WERI-Rb-1 (cell line): ENCODE measurements at regions not wholly inside any gene's neighbourhood (a gene's known extent, or its start where the extent isn't known, plus 50 kb on each side); places are given as distances from the start of the nearest gene placed in this dataset.

ENCODE experiments used
- DNase-seq: peaks from one replicate; pipeline ENCODE4 v3.0.0-alpha.2; 2020
- H3K27ac ChIP-seq: fragments of 250-450 bp; sonication (Bioruptor Pico); 2 replicates; pipeline ENCODE4 v1.5.1; 2020; ENCODE audit warnings: mild to moderate bottlenecking, moderate library complexity
- H3K27me3 ChIP-seq: fragments of 250-450 bp; sonication (Bioruptor Pico); 2 replicates; pipeline ENCODE4 v1.5.1; 2021; ENCODE audit warnings: mild to moderate bottlenecking, low read depth, moderate library complexity; ENCODE audit not compliant: insufficient read depth, severe bottlenecking
- H3K36me3 ChIP-seq: fragments of 250-450 bp; sonication (Bioruptor Pico); 2 replicates; pipeline ENCODE4 v1.5.1; 2020; ENCODE audit warnings: mild to moderate bottlenecking, moderate library complexity
- H3K4me3 ChIP-seq: 2 replicates; pipeline ENCODE4 v1.5.1; 2011; ENCODE audit warnings: low read depth, mild to moderate bottlenecking, control low read depth, low read length
- H3K9me3 ChIP-seq: fragments of 250-450 bp; sonication (Bioruptor Pico); 2 replicates; pipeline ENCODE4 v1.5.1; 2021; ENCODE audit warnings: mild to moderate bottlenecking, moderate library complexity; ENCODE audit not compliant: severe bottlenecking
- CTCF ChIP-seq: IDR thresholded peaks from 2 replicates; pipeline ENCODE4 v1.5.1; 2011; ENCODE audit warnings: low read depth, mild to moderate bottlenecking, control low read depth, inconsistent platforms, low read length

- DNase-seq: no peak
- TF ChIP-seq CTCF: no peak
- Histone ChIP-seq H3K36me3 (no peaks in the 10 kb centered on the region), H3K9me3 (no peaks in the 10 kb centered on the region), H3K27ac (no peak overlapping the region), H3K4me3 (no peak overlapping the region), H3K27me3 (peaks cover 7% of the 10 kb centered on the region)
Observed at GRCh38 chr12:34097213-34097612, 74.9 kb downstream of the ALG10 start.

- Histone ChIP-seq H3K36me3 (no peaks in the 10 kb centered on the region), H3K27me3 (peaks cover 45% of the 10 kb centered on the region), H3K9me3 (peaks cover 3% of the 10 kb centered on the region), H3K4me3 (no peak overlapping the region), H3K27ac (no peak overlapping the region)
- TF ChIP-seq CTCF: no peak
- DNase-seq: no peak
Observed at GRCh38 chr12:34105392-34105933, 83.2 kb downstream of the ALG10 start.

- H3K4me3 ChIP-seq: no peak overlapping the region
- peaks cover 3% of the 10 kb centered on the region for H3K9me3 ChIP-seq
- DNase-seq: no peak
Observed at GRCh38 chr12:34106172-34106571, 83.9 kb downstream of the ALG10 start.

GRCh38 chr12:34107016-34107415 lies 84.7 kb downstream of the ALG10 start:
- TF ChIP-seq CTCF: no peak
- no peak overlapping the region for H3K27ac ChIP-seq
- no peak overlapping the region for H3K4me3 ChIP-seq
- H3K9me3 ChIP-seq: peaks cover 3% of the 10 kb centered on the region
- H3K36me3 ChIP-seq: no peaks in the 10 kb centered on the region
- peaks cover 56% of the 10 kb centered on the region for H3K27me3 ChIP-seq
- DNase-seq: no peak

More at GRCh38 chr12:34106172-34106571, 83.9 kb downstream of the ALG10 start:
- Histone ChIP-seq H3K36me3 (no peaks in the 10 kb centered on the region), H3K27me3 (peaks cover 51% of the 10 kb centered on the region), H3K27ac (no peak overlapping the region)
- TF ChIP-seq CTCF: no peak

- no peaks in the 10 kb centered on the region for H3K9me3 ChIP-seq
- DNase-seq: no peak
- TF ChIP-seq CTCF: no peak
Observed at GRCh38 chr12:34107781-34108404, 85.6 kb downstream of the ALG10 start.

GRCh38 chr12:34108405-34108803 lies 86.1 kb downstream of the ALG10 start:
- Histone ChIP-seq H3K27me3 (peaks cover 45% of the 10 kb centered on the region), H3K27ac (no peak overlapping the region), H3K9me3 (no peaks in the 10 kb centered on the region), H3K36me3 (no peaks in the 10 kb centered on the region), H3K4me3 (no peak overlapping the region)
- DNase-seq: no peak
- no peak for TF ChIP-seq CTCF

More at GRCh38 chr12:34107781-34108404, 85.6 kb downstream of the ALG10 start:
- Histone ChIP-seq H3K36me3 (no peaks in the 10 kb centered on the region), H3K4me3 (no peak overlapping the region), H3K27ac (no peak overlapping the region), H3K27me3 (peaks cover 49% of the 10 kb centered on the region)
